ENCODE measurements at regions not wholly inside any gene's neighbourhood (a gene's known extent, or its start where the extent isn't known, plus 50 kb on each side); places are given as distances from the start of the nearest gene placed in this dataset.

- TF ChIP-seq BHLHE40 (IDR thresholded peaks at IDR 0.05; ENCODE audit: borderline replicate concordance in 1 of 2, low read depth in 2 of 2, low read length in 1 of 2) = no peak
- TF ChIP-seq EZH2 (IDR thresholded peaks at IDR 0.05; ENCODE audit: borderline replicate concordance, control insufficient read depth, low read depth, low read length) = no peak
- no peak for TF ChIP-seq HCFC1 (IDR thresholded peaks at IDR 0.05; ENCODE audit: low read length)
- no peak for TF ChIP-seq POLR2AphosphoS5 (IDR thresholded peaks at IDR 0.05; ENCODE audit: low read length)
These were observed 131.6 kb upstream of the AHR start for GRCh38 chr7:17166824-17167379.
